ENCODE measurements at regions not wholly inside any gene's neighbourhood (a gene's known extent, or its start where the extent isn't known, plus 50 kb on each side); places are given as distances from the start of the nearest gene placed in this dataset.
A peak's percentile ranks its signal among the peaks of the same experiment; 100 is the strongest.

GRCh38 chr2:105494683-105495425, 96.0 kb upstream of the FHL2 start:
- DNase-seq (ENCODE audit: low spot score) = no peak

- no peak for DNase-seq (ENCODE audit: low spot score)
Measured at GRCh38 chr2:105490956-105491355, 92.1 kb upstream of the FHL2 start.

GRCh38 chr2:105490204-105490603, 91.4 kb upstream of the FHL2 start:
- no peak for DNase-seq (ENCODE audit: low spot score)

- DNase-seq (ENCODE audit: low spot score) = no peak
Measured at GRCh38 chr2:105489168-105489878, 90.5 kb upstream of the FHL2 start.

- no peak for DNase-seq (ENCODE audit: low spot score)
Measured at GRCh38 chr2:105488285-105488684, 89.4 kb upstream of the FHL2 start.

GRCh38 chr2:105487142-105488069, 88.6 kb upstream of the FHL2 start:
- DNase-seq (ENCODE audit: low spot score) = no peak

GRCh38 chr2:105486762-105487141, 87.9 kb upstream of the FHL2 start:
- no peak for DNase-seq (ENCODE audit: low spot score)

GRCh38 chr2:105478670-105479069, 79.8 kb upstream of the FHL2 start:
- DNase-seq (ENCODE audit: low spot score) = no peak

- peak; percentile 37 for DNase-seq (ENCODE audit: low spot score)
Measured at GRCh38 chr2:105477050-105477620, 78.3 kb upstream of the FHL2 start.

- DNase-seq (ENCODE audit: low spot score) = no peak
Measured at GRCh38 chr2:105473011-105473410, 74.2 kb upstream of the FHL2 start.

- no peak for DNase-seq (ENCODE audit: low spot score)
Measured at GRCh38 chr2:105470979-105471378, 72.1 kb upstream of the FHL2 start.

GRCh38 chr2:105469781-105470180, 70.9 kb upstream of the FHL2 start:
- DNase-seq (ENCODE audit: low spot score) = no peak

- no peak for DNase-seq (ENCODE audit: low spot score)
Measured at GRCh38 chr2:105468582-105469042, 69.8 kb upstream of the FHL2 start.

- no peak for DNase-seq (ENCODE audit: low spot score)
Measured at GRCh38 chr2:105464325-105464724, 65.5 kb upstream of the FHL2 start.

- DNase-seq (ENCODE audit: low spot score) = no peak
Measured at GRCh38 chr2:105460048-105460732, 61.3 kb upstream of the FHL2 start.

GRCh38 chr2:105458076-105458475, 59.2 kb upstream of the FHL2 start:
- DNase-seq (ENCODE audit: low spot score) = no peak

- peak; percentile 100 for DNase-seq (ENCODE audit: low spot score)
Measured at GRCh38 chr2:105455488-105456003, 56.7 kb upstream of the FHL2 start.

- peak; percentile 94 for DNase-seq (ENCODE audit: low spot score)
Measured at GRCh38 chr2:105454801-105455485, 56.1 kb upstream of the FHL2 start.

- no peak for DNase-seq (ENCODE audit: low spot score)
Measured at GRCh38 chr2:105451571-105452166, 52.8 kb upstream of the FHL2 start.

GRCh38 chr2:105450471-105450870, 51.6 kb upstream of the FHL2 start:
- DNase-seq (ENCODE audit: low spot score) = no peak
